CD4-positive, alpha-beta T cell (primary cell): ENCODE measurements at regions not wholly inside any gene's neighbourhood (a gene's known extent, or its start where the extent isn't known, plus 50 kb on each side); places are given as distances from the start of the nearest gene placed in this dataset.
"Not testable (repeated sequence)": the region's sequence is repeated elsewhere in the genome, so short reads cannot be mapped to it uniquely, and the experiment has no call there.

Source experiments
- ATAC-seq: fragments of 200-7000 bp; cut with Tn5 transposase; one replicate; pipeline ENCODE4 v1.10.0; 2022; ENCODE audit warnings: mild to moderate bottlenecking; ENCODE audit not compliant: poor library complexity
- CTCF ChIA-PET: fragments of 350-600 bp; sonication (Branson Sonifier 250); formaldehyde crosslinking; loops from one replicate; lab custom pipeline; 2021; ENCODE audit warnings: antibody characterized with exemption, inconsistent platforms; lab: Charles Lee
- POLR2A ChIA-PET: fragments of 350-600 bp; sonication (Branson Sonifier 250); formaldehyde crosslinking; loops from one replicate; lab custom pipeline; 2021; ENCODE audit warnings: antibody characterized with exemption, inconsistent platforms; lab: Charles Lee
- DNase-seq, 14 experiments: peaks; one replicate each; pipeline ENCODE4 v3.0.0-alpha.2; 2013 to 2020; ENCODE audit warnings: mixed read lengths in 2 of 14
- H3K27ac ChIP-seq, 2 donors: one replicate each; pipeline versions ENCODE4 v1.5.1 to v1.7.0; 2013; ENCODE audit warnings: low read length in 2 of 2, low read depth in 1 of 2, mild to moderate bottlenecking in 1 of 2
- H3K27me3 ChIP-seq, 2 experiments: 1 replicate in 1 of 2; 2 replicates in 1 of 2; pipeline versions ENCODE4 v1.6.1 to v1.7.0; 2013; ENCODE audit warnings: low read length in 2 of 2, control low read depth in 1 of 2, mild to moderate bottlenecking in 1 of 2, moderate library complexity in 1 of 2; ENCODE audit not compliant: insufficient read depth in 2 of 2, control insufficient read depth in 1 of 2
- H3K36me3 ChIP-seq: one replicate; pipeline ENCODE4 v1.6.1; 2013; ENCODE audit warnings: low read length, control low read depth; ENCODE audit not compliant: insufficient read depth
- H3K4me1 ChIP-seq: one replicate; pipeline ENCODE4 v1.6.1; 2013; ENCODE audit warnings: low read length, control low read depth; ENCODE audit not compliant: insufficient read depth
- H3K4me3 ChIP-seq: one replicate; pipeline ENCODE4 v1.5.1; 2013; ENCODE audit warnings: mild to moderate bottlenecking, low read length, moderate library complexity
- H3K9me3 ChIP-seq, 2 experiments: 1 replicate in 1 of 2; 2 replicates in 1 of 2; pipeline versions ENCODE4 v1.6.1 to v1.7.0; 2013; ENCODE audit warnings: low read length in 2 of 2, mild to moderate bottlenecking in 2 of 2, control low read depth in 1 of 2, moderate library complexity in 1 of 2; ENCODE audit not compliant: control insufficient read depth in 1 of 2, insufficient read depth in 1 of 2
- H3K27ac Mint-ChIP-seq: one replicate; pipeline ENCODE4 v1.8.0; 2020; ENCODE audit warnings: mixed read lengths
- H3K27me3 Mint-ChIP-seq: one replicate; pipeline ENCODE4 v1.8.0; 2021; ENCODE audit warnings: mixed read lengths
- H3K36me3 Mint-ChIP-seq: one replicate; pipeline ENCODE4 v1.8.0; 2021; ENCODE audit warnings: low read depth, mixed read lengths
- H3K4me1 Mint-ChIP-seq: one replicate; pipeline ENCODE4 v1.8.0; 2021; ENCODE audit warnings: low read depth, mixed read lengths
- H3K4me3 Mint-ChIP-seq: one replicate; pipeline ENCODE4 v1.8.0; 2020; ENCODE audit warnings: mild to moderate bottlenecking, mixed read lengths
- H3K9me3 Mint-ChIP-seq: one replicate; pipeline ENCODE4 v1.8.0; 2020; ENCODE audit warnings: mixed read lengths
- intact Hi-C, 2 experiments: fragments of 100-400 bp; cut with DNase I in 1 of 2; cut with micrococcal nuclease in 1 of 2; formaldehyde crosslinking; loops; one replicate each; pipeline versions ENCODE4 v1.15.1 to v1.9.0; 2023 to 2025; cut with DNase I, micrococcal nuclease

- H3K4me1 ChIP-seq, H3K4me3 Mint-ChIP-seq, H3K4me3 ChIP-seq, H3K36me3 ChIP-seq, H3K27ac Mint-ChIP-seq, H3K9me3 ChIP-seq, intact Hi-C loops, H3K27me3 ChIP-seq, ATAC-seq, CTCF ChIA-PET, POLR2A ChIA-PET, H3K27me3 Mint-ChIP-seq, DNase-seq, H3K36me3 Mint-ChIP-seq, H3K4me1 Mint-ChIP-seq, H3K27ac ChIP-seq, H3K9me3 Mint-ChIP-seq: not testable (repeated sequence)
These were observed 66.2 kb downstream of the SYT15 start for GRCh38 chr10:46645110-46645509.

- H3K36me3 ChIP-seq, H3K27me3 Mint-ChIP-seq, H3K9me3 ChIP-seq, H3K4me1 Mint-ChIP-seq, intact Hi-C loops, H3K36me3 Mint-ChIP-seq, ATAC-seq, H3K27me3 ChIP-seq, POLR2A ChIA-PET, H3K27ac ChIP-seq, H3K4me3 ChIP-seq, DNase-seq, CTCF ChIA-PET, H3K4me3 Mint-ChIP-seq, H3K27ac Mint-ChIP-seq, H3K9me3 Mint-ChIP-seq, H3K4me1 ChIP-seq: not testable (repeated sequence)
These were observed 67.2 kb downstream of the SYT15 start for GRCh38 chr10:46646132-46646531.

- H3K27me3 Mint-ChIP-seq, DNase-seq, H3K27ac Mint-ChIP-seq, H3K36me3 ChIP-seq, H3K4me1 ChIP-seq, H3K27me3 ChIP-seq, H3K9me3 ChIP-seq, H3K4me1 Mint-ChIP-seq, H3K36me3 Mint-ChIP-seq, H3K4me3 Mint-ChIP-seq, POLR2A ChIA-PET, H3K9me3 Mint-ChIP-seq, H3K27ac ChIP-seq, ATAC-seq, intact Hi-C loops, CTCF ChIA-PET, H3K4me3 ChIP-seq: not testable (repeated sequence)
These were observed 72.0 kb downstream of the SYT15 start for GRCh38 chr10:46650967-46651366.

- H3K27ac Mint-ChIP-seq, POLR2A ChIA-PET, H3K9me3 ChIP-seq, H3K4me3 ChIP-seq, H3K9me3 Mint-ChIP-seq, CTCF ChIA-PET, H3K4me3 Mint-ChIP-seq, DNase-seq, H3K4me1 Mint-ChIP-seq, H3K4me1 ChIP-seq, ATAC-seq, H3K27me3 Mint-ChIP-seq, H3K27ac ChIP-seq, H3K36me3 Mint-ChIP-seq, intact Hi-C loops, H3K36me3 ChIP-seq, H3K27me3 ChIP-seq: not testable (repeated sequence)
These were observed 78.5 kb downstream of the SYT15 start for GRCh38 chr10:46657437-46657836.

- H3K4me3 Mint-ChIP-seq, H3K27ac Mint-ChIP-seq, H3K4me1 Mint-ChIP-seq, ATAC-seq, POLR2A ChIA-PET, H3K27me3 ChIP-seq, H3K27ac ChIP-seq, H3K4me3 ChIP-seq, CTCF ChIA-PET, H3K27me3 Mint-ChIP-seq, DNase-seq, H3K4me1 ChIP-seq, H3K36me3 ChIP-seq, H3K36me3 Mint-ChIP-seq, intact Hi-C loops, H3K9me3 Mint-ChIP-seq, H3K9me3 ChIP-seq: not testable (repeated sequence)
These were observed 81.3 kb downstream of the SYT15 start for GRCh38 chr10:46660027-46660834.

- intact Hi-C loops, POLR2A ChIA-PET, DNase-seq: not testable (repeated sequence)
These were observed 81.9 kb downstream of the SYT15 start for GRCh38 chr10:46660835-46661164.

GRCh38 chr10:46665536-46665935 is 86.6 kb downstream of the SYT15 start:
- CTCF ChIA-PET, intact Hi-C loops, H3K4me3 ChIP-seq, H3K36me3 Mint-ChIP-seq, H3K9me3 Mint-ChIP-seq, H3K4me1 Mint-ChIP-seq, H3K4me1 ChIP-seq, POLR2A ChIA-PET, H3K27ac ChIP-seq, H3K4me3 Mint-ChIP-seq, H3K27me3 Mint-ChIP-seq, H3K9me3 ChIP-seq, H3K27ac Mint-ChIP-seq, H3K27me3 ChIP-seq, DNase-seq, H3K36me3 ChIP-seq, ATAC-seq: not testable (repeated sequence)

More at GRCh38 chr10:46660835-46661164, 81.9 kb downstream of the SYT15 start:
- H3K9me3 ChIP-seq, H3K27ac Mint-ChIP-seq, H3K27ac ChIP-seq, H3K4me1 ChIP-seq, H3K36me3 ChIP-seq, H3K27me3 Mint-ChIP-seq, H3K9me3 Mint-ChIP-seq, ATAC-seq, H3K4me3 Mint-ChIP-seq, H3K4me3 ChIP-seq, H3K4me1 Mint-ChIP-seq, H3K36me3 Mint-ChIP-seq, CTCF ChIA-PET, H3K27me3 ChIP-seq: not testable (repeated sequence)
